Activated CD4-positive, CD25-positive, alpha-beta regulatory T cell (primary cell): ENCODE measurements at regions not wholly inside any gene's neighbourhood (a gene's known extent, or its start where the extent isn't known, plus 50 kb on each side); places are given as distances from the start of the nearest gene placed in this dataset.

Experiments used
- DNase-seq, 4 experiments: peaks; one replicate each; lab custom pipeline; 2025; lab: John Stamatoyannopoulos, UW

- no peak for DNase-seq
Measured at GRCh38 chrX:39805825-39806224, 291.9 kb downstream of the BCOR start.

DNA sequence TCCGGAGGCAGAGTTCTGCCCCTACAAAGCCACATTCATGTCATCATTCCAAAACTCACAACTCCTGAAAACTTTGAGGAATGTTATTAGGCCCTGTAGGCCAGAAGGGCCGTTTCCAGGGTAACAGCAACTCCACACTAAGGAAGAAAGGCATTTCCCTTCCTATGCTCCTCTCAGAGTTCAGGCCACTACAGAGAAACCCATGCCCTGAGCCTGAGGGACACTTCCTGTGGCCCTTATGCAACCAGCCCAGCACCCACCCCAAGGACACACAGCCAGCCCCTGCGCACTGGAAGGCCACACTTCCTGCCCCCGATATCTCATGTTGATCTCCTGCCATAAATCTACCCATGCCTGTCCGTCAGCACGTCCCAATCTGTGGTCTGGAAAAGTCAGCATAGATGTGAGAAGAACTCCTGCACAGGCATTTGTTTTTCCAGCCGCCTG, 289.3 kb downstream of the BCOR start:
- no peak for DNase-seq

DNA sequence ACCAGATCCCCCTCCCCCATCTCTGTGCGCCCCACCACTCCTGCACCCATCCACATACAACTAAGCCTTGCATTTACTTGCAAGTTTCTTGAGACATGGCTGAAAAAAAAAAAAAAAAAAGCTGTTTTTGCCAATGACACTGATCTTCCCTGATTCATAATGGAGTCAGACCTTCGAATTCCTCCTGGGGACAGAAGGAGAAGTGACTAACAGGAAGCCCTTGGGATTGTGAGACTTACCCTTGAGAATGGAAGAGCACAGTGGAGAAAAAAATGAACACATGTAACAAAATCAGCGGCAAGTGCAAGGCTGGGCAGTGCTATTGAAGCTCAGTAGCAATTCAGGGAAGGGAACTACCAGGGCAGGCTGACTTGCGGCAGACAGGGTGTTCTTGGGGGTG, 288.4 kb downstream of the BCOR start:
- no peak for DNase-seq

DNA sequence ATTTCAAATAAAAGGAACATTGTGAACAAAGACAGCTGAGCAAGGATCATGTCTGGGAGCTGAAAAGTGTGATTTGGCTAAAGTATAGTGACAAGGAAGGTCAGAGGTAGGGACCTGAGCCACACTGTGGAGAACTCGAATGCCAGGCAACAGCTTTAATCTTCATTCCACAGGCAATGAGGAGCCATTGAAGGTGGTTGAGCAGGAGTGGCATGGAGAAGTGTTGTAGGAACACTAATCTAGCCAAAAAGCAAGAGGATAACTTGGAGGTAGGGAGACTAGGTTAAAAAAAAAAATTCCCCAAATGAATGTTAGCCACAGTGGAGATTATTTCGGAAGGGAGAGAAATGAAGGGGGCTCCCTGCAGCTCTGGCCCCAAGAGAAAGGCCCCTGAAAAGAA, 286.9 kb downstream of the BCOR start:
- DNase-seq: no peak

GRCh38 chrX:39811376-39811775, 286.4 kb downstream of the BCOR start:
- DNase-seq: no peak

DNA sequence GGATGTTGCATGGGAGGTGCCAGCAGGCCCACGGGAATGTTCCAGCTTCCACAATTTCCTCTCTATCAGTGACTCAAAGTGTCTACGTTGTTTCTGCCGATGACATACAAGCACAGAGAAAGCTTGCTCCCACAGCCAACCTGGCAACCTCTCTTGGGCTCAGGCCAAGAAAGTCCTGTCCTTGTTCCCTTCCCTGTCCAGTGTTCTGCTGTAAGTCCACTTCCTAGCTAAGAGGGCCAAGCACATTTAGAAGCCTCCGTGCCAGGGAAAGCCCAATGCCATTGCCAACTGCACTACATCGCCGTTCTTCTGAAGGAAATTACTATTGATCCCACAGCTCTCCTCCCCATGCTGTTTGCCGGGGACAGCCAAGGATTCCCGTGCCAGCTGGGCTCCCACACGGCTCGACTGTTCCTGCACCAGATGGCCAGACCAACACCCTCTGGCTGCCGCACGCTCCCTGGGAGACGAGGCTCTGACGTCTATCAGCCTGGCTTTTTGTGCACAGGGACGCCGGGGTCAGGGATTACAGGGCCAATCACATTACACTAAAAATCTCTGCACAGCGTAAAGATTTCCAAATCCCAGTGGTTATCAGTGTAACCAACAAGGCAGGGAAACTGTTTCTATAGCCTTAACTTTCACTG, 284.0 kb downstream of the BCOR start:
- DNase-seq: no peak

DNA sequence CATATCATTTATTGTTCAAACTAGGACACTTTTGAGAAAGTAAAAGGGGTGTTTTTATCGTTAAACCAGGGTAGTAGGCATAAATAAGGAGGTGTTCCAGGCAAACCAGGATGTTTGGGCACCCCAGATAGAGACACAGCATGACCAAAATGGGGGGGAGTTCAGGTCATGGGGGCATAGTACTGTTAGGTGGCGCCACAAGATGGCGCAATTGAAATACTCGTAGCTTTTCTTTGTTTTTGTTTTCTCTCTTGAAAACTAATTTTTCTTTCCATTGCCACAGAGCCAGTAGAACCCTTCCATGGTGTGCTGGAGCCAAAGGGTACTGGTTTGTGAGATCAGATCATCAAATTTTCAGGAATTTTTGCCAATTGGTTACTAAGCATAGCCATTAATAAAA, 283.4 kb downstream of the BCOR start:
- peak in 1 of 4 experiments; percentile 14 for DNase-seq

GRCh38 chrX:39815631-39816030, 282.1 kb downstream of the BCOR start:
- no peak for DNase-seq

GRCh38 chrX:39816871-39817731, 280.7 kb downstream of the BCOR start:
- DNase-seq: no peak

DNA sequence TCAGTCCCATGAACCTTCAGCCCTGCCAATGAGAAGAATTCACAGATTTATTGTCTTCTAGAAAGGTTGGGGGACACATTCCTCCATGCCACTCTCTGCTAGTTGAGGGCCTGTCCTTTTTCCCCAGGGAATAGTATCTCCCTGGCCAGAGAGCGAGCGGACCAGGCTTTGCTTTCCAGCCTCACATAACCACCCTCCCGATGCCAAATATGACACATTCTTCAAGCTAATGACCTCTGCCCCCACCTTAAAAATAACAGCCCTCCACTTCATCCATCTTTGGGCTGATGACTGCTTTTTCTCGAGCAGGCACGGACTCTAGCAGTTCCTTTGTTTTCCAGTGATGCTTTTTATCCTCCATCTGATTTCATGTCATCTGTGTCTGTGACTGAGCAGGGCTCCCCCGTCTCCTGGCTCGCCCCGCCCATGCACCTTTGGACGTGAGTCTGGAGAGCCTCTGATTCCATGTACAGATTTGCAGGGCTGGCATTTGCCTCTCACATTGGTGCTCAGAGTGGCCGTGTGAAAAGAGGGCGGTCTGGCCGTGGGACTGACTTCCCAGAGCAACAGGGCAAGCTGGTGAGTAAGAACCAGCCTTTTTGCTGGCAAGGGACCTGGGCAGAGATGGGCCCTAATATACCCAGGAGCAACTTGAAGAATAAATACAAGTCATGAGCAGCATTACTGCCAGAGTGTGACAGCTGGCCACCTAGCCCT, 279.8 kb downstream of the BCOR start:
- no peak for DNase-seq

GRCh38 chrX:39818750-39819149, 279.0 kb downstream of the BCOR start:
- no peak for DNase-seq

DNA sequence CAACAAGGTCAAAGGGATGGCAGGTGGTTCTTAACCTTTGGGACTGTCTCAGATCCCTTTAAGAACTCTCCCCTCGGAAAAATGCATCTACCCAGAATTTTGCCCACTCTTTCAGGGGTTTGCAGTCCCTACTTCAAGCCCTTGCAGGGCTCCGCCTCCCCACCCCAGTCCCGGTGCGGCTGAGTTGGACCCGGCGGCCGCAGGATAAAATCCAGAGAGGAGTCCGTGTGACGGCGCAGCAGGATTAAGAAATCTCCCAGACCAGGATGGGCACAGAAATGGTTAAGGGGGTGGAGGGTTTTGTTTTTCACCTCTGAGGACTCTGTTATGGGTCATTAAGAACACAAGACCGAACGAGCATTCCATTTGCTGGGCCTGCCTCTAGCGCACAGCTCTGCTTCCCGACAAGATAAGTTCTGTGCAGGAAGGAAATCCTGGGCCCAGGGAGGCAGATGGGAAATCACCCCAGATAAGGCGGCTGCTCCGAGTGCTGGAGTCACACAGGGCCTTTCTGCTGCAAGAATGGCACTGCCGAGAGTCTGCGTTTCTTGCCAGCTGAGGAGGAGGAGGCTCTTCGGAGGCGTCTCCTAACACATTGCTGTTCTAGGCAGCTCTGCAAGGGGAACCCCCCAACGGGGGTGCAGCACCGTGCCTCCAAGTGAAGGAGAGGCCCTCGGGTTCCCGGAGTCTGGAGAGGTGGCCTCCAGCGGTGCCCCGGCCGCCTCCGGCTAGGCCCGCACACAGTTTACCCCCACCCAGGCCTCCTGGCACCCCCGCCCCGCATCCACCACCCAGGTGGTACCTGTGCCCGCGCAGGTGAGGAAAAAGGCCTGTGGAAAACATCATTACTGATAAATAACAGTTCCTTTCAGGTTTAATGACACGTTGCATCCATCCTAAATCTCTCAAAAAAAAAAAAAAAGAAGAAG, 277.6 kb downstream of the BCOR start:
- no peak for DNase-seq

DNA sequence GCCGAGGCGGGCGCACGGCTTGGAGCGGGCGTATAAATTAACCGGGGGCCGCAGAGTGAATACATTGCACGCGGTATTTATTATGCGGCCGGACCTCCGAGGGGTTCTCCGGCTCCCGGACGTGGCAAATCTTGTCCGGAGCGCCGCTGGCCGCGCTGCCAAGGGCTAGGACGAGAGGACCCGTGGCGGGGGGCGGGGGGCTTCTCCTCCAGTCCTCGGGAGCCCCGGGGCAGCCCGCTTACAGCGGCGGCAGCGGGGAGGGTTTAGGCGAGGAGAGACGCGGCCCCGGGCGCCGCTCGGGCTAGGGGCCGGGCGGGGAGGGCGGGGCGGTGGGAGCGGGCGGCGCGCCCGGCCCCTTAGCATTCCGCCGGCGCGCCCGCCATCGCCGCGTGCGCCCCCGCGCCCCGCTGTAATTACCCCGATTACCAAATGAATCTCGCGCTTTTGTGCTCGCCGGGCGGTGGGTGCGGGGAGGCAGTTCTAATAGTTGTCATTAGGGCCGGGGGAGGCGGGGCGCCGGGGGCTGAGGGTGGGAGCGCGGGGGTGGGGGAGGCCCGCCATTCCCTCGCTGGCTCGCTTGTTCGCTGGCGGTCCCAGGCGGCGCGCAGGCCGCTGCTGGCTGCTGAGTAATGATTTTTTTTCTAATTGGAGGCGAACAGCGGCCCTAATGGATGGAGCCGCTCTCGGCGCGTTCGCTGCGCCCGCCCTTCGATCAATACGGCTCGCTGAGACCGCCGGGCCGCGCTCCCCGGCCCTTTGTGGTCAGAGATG, 276.6 kb downstream of the BCOR start:
- no peak for DNase-seq

DNA sequence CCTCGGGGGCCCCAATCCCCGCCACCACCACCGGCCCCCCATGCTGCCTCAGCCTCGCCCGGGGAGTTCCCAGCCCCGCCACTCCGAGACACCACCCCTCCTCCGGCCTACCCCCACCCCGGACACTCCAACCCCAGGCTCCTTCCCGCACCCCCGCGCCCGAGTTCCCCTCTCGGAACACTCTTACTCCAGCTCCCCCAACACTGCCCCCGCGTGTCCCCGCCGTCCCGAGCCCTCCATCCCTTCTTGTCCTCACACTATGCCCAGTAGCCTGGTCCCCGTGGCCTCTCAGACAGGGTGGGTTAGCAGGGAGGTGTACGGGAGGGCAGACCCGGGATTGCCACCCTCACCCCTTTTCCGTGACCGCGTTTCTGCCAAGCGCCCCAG, 276.1 kb downstream of the BCOR start:
- DNase-seq: no peak

DNA sequence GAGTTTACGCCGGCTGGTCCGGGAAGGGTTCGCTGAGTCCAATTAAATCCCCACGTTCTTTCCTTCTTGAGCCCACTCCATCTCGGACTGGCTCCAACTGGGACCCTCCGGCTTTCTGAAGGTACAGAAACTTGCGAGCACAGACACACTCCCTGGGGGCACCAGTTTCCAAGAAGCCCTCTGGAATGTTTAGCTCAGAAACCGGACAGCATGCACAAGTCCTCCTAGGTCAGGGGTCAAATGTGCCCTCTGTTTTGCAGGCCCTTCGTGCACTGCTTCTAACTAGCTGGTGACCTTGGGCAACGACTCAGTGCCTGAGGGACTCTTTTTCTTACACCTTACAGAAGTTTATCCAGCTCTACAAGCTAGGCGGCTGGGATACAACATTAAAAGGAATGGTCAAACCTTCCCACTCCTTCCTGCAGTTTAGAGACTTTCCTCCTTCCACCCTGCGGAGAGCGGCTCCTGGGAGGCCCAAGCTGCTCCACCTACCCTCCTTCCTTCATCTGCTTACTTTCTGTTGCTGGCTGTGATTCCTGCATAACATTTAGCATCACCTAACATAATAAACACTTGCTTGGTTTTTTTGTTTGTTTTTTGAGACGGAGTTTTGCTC, 275.5 kb downstream of the BCOR start:
- no peak for DNase-seq

DNA sequence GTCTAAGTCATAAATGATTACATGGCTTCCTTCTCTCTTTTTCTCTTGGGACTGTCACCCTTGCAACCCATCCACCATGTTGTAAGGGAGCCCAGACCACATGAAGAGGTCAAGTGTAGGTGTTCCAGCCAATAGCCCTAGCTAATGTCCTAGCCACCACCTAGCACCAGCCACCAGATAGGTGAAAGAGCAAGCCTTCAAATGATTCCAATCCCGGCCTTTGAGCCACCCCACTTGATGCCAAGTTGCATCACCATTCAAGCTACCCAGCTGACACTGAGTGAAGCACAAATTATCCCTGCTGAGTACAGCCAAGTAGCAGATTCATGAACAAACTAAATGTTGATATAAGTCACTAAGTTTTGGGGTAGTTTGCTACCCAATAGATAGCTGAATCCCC, 274.3 kb downstream of the BCOR start:
- DNase-seq: no peak

- no peak for DNase-seq
Measured at GRCh38 chrX:39823854-39824253, 273.9 kb downstream of the BCOR start.

DNA sequence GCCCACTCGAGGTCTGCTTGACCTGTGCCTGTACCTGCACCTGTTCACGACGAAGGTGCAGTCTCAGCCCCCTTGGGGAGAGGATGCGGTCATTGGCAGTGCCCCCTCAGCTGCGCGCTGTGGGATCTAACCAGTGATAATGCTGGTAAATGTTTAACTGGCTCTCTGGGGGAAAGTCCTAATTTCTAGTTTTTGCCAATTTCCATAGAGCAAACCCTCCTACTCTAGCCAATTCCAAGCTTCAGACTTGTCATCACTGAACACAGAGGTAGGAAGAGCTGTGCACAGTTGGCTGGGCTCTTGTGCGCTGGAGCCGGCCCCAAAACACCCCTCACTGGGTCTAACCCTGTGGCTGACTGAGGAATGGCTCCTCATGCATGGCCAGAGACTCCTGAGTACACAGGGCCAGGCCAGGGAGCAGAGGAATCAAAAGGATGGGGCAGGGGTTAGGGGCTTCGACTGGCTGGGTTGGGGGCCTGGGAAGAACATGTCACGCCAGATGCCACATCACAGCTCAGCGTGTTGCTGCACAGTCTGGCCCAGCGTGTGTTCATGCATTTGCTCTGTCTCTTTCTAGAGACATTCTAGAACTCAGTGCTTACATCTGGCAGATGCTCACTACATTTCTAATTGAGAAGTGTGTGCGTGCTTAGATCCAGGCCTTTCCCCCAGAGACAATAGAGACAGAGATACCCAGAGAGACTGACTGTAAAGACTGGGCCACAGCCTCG, 270.8 kb downstream of the BCOR start:
- DNase-seq: no peak

DNA sequence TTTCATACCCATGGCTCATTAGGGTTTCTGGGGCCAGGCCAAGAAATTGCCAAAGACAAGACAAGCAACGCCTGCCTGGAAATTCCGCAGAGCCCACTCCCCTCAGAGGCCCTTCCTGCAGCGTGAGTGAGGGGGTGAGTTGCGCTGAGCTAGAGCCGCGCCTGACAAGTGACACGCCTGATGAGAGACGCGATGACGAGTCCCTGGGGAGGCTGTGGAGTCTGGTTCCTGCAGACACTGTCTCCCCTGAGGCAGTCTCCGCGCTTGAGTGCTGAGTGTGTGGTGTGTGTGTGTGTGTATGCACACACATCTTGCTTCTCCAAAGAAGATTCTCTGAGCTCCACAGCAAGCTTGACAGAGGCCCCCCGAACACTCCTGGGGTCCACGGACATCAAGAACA, 269.8 kb downstream of the BCOR start:
- no peak for DNase-seq

DNA sequence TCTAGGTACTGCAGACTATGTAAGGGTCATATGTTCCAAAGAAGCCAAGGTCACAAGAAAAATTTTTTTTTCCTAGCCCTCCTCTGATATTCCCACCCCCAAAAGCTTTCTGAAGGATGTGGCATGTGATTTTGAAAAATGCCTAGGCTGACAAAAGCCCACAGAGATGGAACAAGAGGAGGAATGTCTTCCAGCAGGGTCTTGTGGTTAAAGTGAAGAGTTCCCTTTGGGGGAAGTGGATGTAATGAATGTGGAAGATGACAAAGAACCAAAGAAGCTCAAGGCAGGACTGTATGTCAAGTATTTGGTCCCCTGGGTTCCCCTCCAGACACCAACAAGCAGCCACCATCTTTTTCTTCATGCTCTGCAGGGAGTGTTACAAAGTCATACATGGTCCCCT, 268.8 kb downstream of the BCOR start:
- DNase-seq: no peak
